GM18502 (cell line): ENCODE measurements at regions not wholly inside any gene's neighbourhood (a gene's known extent, or its start where the extent isn't known, plus 50 kb on each side); places are given as distances from the start of the nearest gene placed in this dataset.
"Not testable (repeated sequence)": the region's sequence is repeated elsewhere in the genome, so short reads cannot be mapped to it uniquely, and the experiment has no call there.

Experiments used
- ATAC-seq: cut with Tn5 transposase; IDR thresholded peaks from one replicate; pipeline ENCODE4 v1.9.1; 2021; ENCODE audit warnings: mild to moderate bottlenecking; ENCODE audit not compliant: unreplicated experiment, poor library complexity

DNA sequence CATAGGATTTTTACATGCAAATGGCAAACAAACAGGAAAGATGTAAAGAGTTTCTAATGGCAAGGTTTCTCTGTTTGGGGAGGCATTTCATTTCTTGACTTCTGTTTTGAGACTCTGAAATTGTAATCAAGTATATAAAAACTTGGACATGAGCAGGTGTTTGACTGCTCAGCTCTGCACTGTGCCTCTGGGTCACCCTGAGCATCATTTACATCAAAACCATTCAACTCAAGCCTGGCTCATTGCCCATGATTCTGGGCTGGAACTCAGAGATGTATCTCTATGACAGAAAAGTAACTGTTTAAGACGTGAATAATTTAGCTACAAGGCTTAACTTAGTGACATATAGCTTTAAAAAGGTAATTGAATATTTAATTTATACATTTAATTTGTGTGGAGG lies 1402.4 kb upstream of the NUDT12 start:
- no peak for ATAC-seq

DNA sequence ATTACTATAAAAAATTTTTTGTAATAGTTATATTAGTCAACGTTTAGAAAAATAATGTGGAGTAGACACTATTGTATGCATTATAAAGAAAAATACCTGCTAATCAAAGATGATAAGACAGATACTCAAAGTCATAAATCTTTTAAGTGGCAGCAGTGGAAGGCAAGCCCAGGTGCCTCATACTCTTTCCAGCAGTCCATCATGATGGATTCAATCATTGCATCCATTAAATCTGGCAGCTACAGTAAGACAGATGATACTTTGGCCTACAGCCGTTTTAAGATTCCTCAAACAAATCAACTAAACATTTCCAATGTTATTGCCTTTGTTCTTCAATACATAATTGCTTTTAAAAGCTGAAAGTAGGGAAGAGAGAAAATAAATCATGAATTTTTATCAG lies 1392.9 kb upstream of the NUDT12 start:
- no peak for ATAC-seq

DNA sequence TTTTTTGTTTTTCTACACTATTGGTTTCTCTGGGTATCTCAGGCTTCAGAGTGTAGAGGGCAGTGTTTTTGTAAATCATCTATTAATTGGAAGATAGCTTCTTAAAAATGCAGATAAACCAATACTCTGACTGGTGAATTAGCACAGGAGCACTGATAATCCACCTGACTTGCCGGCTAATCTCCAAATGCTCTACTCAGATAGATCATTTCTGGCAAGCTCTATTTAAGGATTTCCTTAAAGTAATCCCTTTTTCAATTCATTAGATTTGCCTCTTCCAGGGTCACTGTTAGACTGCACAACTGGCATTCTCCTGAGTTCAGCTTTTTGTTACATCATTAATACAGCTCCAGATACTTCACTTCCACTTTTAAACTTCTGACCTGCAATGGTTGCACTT lies 1390.3 kb upstream of the NUDT12 start:
- ATAC-seq: no peak

DNA sequence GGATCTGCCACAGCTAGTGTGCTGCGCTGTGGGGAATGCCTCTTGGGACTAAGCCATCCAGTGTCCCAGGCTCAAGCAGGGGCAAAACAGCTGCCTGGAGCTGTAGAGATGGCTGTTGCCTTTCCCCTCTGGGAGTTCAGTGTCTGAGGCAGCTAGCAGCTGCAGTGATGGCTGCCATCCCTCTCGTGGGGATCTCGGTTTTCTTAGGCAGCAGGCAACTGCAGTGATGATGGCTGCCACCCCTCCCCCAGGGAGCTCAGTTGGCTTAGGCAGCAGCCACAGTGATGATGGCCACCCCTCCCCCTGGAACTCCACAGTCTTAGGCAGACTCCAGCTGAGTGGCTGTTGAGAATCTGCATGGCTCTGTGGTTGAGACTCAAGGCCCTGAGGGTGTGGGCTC lies 1389.2 kb upstream of the NUDT12 start:
- ATAC-seq: no peak

DNA sequence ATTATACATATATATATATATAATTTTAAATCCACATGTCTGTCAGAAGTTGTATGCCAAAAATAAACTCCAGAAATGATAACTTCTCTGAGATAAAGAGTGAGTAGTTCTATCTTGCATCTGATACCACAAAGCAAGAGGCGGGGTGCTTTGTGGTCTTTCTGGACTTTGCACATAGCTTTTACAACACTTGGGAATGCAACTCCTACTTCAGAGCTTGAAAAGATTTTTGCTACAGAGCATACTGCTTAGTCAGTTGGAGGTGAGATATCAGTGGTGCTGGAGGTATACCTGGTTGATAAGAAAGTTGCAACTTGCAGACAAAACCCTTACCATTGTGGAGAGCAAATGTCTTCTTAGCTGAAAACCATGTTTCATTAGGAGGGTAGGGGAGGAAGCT lies 1384.5 kb upstream of the NUDT12 start:
- ATAC-seq: no peak

DNA sequence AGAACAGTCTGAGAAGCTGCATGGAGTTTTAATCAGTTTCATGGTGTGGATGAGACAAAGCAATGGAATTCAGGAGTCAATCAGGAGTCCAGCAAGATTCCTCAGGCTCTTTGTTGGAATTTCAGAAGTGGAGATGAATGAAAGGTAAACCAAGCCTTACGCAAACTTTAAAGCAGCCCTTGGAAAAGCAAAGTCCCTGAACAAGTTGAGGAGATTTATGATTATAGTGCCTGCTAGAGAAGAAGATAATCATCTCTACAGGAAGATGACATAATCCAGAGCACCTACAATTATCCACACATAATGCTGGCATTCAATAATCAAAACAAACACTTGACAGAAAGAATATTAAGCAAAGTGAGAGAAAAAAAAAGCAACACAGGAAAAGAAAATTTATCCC lies 1380.1 kb upstream of the NUDT12 start:
- no peak for ATAC-seq

DNA sequence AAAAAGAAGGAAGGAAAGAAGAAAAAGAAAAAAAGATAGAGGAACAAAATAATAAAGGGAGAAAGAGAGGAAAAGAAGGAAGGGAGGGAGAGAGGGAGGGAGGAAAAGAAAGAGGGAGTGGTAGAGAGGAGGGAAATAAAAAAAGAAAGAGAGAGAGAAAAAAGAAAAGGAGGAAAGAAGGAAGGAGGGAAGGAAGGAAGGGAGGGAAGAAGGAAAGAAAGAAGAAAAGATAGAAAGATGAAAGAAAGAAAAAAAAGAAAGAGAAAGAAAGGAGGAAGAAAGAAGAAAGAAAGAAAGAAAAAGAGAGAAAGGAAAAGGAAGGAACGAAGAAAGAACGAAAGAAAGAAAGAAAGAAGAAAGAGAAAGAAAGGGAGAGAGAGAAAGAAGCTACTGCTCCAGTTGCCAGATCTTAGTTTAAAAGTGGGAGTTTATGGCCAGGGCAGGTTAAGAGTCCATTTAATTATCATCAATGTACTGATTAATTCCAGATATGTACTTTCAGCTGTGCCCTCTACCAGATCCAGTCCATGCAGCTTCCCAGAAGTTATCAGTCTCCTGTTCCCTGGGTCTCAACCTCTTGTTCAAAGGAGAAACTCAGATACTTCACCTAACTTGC lies 1378.5 kb upstream of the NUDT12 start:
- no peak for ATAC-seq

DNA sequence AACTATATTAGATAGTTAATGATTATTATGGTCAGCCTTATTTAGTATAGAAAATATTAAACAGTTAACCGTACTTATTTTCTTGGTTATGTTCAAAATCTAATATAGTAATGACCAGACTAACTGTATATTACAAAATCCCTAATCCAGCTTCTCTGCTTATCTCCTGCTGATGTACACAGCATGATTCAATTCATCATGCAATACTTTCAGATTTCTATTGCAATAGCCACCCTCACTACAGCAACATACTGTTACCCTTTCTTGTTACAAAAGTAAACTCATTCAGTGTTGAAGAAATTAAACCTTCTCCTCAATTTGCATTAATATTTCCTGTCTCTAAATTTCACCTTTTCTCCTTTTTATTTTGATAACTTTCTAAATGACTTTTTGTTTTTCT lies 1375.0 kb upstream of the NUDT12 start:
- no peak for ATAC-seq

DNA sequence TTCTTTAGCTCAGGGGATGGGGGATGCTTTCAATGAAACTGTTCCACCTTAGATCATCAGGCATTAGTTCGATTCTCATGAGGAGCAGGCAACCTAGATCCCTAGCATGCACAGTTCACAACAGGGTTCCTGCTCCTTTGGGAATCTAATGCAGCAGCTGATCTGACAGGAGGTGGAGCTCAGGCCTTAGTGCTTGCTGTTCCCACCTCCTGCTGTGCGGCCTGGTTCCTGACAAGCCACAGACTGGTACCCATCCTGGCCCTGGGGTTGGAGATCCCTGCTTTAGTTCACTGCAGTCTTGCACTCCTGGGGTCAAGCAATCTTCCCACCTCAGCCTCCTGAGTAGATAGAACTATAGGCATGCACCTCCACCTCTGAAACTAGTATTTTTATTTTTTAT lies 1369.8 kb upstream of the NUDT12 start:
- ATAC-seq: no peak

DNA sequence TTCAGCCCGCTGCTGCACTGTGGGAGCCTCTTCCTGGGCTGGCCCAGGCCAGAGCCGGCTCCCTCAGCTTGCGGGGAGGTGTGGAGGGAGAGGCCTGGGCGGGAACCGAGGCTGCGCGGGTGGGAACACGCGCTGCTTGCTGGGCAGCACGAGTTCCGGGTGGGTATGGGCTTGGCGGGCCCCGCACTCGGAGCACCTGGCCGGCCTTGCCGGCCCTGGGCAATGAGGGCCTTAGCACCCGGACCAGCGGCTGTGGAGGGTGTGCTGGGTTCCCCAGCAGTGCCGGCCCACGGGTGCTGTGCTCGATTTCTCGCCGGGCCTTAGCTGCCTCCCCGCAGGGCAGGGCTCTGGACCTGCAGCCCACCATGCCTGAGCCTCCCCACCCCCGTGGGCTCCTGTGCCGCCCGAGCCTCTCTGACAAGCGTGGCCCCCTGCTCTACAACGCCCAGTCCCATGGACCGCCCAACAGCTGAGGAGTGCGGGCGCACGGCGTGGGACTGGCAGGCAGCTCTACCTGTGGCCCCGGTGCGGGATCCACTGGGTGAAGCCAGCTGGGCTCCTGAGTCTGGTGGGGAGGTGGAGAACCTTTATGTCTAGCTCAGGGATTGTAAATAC lies 1366.4 kb upstream of the NUDT12 start:
- no peak for ATAC-seq

DNA sequence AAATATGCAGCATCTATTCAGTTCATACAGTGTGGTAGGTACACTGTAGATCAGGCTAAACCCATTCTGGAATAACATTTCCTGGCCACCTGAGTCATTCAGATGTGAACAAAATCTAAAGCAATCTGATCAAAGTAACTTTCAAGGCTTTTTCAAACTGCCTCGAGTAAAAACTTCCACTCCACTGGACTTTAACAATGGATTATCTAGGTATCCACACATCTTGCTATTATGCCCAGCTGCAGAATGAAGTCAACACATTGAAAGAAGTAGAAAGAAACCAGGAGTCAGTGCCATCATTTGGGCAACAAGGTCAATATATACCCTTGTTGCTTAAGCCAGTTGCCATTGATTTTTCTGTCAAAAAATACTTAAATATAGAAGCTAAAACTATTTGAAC lies 1352.6 kb upstream of the NUDT12 start:
- ATAC-seq: no peak

DNA sequence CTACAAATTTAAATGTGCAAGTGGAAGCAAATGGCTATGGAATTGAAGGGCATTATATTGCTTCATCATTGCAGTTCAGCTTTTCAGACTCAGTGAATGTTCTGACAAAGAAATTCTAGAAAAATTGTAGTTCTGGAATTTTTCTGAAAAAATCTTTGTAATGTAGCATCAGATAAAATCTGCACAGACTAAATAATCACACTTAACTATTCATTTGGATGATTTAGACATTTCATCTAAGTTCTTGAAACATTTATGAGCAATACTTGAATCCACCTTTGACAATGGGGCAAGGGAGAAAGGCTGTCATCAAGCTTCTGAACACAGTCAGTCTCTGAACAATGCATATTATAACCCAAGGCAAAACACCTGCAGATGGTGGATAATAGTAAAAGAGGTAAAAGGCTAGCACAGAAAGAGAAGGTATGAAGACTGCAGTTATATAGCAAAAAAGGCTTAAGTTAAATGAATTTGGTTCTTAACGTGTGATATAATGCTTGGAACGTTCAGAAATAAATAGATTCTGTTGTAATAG lies 1352.0 kb upstream of the NUDT12 start:
- no peak for ATAC-seq

DNA sequence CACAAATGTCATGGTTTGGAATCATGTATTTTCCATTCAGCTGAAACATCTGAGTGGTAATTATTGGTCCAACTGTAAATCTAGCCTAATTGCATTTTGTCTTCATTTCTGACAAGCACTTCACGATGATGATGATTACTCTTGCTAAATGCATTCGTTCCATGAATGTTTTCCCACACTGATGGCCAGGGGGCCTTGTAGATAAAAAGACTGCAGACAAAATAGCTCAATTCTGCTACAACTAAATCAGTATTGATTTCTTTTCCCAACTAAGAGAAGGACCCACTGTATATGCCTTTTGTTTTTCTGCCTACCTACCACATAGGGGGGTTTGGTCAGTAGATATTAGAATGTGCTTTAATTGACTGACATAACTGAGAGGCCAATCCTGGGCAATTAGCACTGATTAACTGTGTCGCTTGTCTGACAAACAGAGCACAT lies 1351.3 kb upstream of the NUDT12 start:
- no peak for ATAC-seq

DNA sequence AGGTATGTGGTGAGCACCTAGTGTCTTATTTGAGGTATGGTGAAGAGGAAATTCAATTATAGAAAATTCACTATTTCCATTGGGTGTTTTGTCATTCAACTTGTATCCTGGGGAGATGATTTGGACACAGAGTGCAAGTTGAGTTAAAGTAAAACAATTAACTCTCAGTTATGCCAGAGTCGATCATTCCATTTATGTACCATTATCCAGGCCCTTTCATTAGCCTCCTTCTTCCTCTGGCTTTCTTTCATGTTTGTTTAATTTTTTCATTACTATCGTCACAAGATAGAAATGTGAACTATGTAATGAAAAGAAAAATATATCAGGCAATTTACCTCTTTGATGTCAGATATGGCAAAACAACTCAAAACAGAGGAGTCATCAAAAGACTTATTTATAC lies 1347.2 kb upstream of the NUDT12 start:
- ATAC-seq: no peak

DNA sequence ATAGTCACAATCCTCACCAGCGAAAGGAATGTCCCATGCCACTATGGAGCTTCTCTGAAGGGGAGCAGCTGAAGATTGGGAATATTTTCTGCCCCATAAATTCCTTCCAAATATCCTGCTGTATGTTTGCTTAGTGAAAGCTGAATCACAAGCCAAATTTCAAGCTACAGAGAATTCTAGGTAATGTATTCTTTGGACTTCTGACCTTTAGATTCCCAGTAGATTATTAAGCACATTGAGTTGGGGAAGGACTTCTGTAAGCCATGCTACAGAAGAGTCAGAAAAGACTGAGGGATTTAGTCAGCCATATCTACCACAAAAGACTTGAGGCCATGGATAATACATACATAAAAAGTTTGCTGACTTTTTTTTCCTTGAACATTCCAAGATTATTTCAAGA lies 1342.0 kb upstream of the NUDT12 start:
- no peak for ATAC-seq

DNA sequence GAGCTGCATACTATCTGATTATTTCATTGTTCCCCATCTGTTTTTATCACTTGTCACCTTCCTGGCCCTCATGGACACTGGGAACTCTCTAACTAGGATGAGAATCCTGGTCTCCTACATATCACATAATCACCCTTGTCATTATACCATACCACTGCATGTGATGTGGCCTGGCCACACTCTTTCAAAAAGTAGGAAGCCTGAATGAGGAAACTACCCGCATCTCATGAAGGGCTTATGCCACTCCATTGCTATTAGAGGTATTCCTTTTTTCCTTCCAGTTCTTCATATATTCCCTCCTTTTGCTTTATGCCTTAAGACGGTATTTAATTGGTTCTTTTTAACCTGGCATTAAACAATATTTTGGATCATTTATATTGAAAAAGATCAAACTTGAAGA lies 1341.4 kb upstream of the NUDT12 start:
- no peak for ATAC-seq

DNA sequence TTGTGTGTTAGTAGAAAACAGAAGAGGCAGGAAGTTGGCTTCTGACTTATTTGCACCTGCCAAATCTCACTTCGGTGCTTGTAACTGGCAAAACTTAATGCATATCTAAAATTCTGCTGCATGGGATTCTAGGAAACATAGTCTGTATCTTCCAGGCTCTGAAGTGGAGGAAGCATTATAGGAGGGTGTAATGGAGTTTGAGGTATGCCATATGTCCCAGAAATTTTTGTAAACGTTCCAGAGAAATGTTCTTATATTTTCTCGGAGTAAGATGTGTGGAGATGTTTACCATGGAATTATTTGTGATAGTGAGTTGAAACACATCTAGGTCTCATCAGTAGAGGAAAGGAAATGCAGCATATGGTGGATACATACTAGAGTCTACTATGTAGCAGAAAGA lies 1329.0 kb upstream of the NUDT12 start:
- ATAC-seq: no peak

DNA sequence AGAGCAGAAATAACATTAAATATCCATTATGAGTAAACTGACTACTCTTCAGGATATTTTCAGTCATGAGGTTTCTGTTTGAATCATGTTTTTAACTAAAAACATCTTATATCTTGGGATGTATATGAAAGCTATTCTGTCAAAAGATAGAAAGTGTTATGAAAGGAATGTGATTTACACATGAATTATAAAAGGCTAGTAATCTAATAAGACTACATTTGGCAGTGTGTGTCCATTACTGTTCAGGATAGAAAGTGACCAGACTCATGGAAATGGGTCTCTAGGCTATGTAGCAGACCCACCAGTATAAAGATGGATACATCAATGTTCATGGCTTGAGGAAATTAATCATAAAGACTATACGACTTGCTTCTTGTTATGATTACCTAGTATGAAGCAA lies 1328.2 kb upstream of the NUDT12 start:
- no peak for ATAC-seq

DNA sequence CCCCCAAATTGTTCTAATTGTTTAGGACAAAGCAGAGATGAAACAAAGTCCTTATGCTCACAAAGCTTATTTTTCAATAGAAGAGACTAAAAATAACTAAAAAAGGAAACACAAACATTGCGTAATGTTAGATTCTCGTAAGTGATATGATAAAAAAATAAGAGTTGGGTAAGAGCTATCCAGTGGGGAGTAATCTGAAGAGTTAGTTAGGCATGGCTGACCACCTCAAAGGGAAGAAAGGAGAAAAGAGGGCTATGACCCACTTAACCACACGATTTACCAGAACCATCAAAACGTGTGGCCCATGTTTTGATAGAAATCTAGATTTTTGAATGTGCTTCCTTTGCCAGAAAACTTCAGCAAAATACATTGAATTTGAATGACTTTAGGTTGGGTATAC lies 1296.8 kb upstream of the NUDT12 start:
- no peak for ATAC-seq

DNA sequence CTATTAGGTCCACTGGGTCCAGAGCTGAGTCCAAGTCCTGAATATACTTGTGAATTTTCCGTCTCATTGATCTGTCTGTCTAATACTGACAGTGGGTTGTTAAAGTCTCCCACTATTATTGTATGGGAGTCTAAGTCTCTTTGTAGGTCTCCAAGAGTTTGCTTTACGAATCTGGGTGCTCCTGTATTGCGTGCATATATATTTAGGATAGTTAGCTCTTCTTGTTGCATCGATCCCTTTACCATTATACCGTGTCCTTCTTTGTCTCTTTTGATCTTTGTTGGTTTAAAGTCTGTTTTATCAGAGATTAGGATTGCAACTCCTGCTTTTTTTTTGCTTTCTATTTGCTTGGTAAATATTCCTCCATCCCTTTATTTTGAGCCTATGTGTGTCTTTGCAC lies 1289.5 kb upstream of the NUDT12 start:
- not testable (repeated sequence) for ATAC-seq

DNA sequence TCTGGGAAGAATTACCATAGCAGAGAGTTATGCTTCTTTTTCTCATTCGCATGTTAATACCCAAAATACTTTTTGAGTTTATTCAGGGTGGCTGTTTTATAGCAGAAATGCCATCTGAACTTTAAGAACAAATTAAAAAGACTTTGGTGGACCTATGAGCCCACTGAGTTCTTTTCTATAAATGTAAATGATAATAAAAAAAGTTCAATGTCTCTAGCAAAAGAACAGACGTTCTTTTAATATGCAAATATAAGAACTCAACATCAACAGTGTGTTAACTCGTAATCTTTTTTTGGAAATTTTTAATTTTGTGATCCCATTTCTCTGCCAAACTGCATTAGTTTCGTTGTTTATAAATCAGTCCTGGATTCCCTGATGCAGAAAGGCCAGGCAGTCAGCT lies 1283.0 kb upstream of the NUDT12 start:
- no peak for ATAC-seq

DNA sequence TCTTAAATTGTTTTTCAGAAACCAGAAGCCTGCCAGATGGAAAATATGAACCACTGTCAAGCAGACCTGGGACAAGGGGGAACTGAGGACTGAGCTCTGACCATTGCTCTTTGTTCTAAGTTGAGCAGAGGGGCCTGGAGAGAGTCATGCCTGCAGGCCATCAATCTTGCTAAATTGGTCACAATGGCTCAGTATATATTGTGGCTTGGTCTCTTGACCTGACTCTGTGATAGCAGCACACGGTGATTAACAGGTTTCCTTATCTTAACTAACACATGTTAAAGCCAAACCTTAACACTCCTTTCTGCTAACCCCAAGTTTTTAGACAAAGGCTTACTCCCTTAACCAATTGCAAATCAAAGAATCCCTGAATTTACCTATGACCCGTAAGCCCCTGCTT lies 1281.2 kb upstream of the NUDT12 start:
- no peak for ATAC-seq
